GM18870 (cell line): ENCODE measurements at regions not wholly inside any gene's neighbourhood (a gene's known extent, or its start where the extent isn't known, plus 50 kb on each side); places are given as distances from the start of the nearest gene placed in this dataset.

Experiments
- ATAC-seq: cut with Tn5 transposase; IDR thresholded peaks from one replicate; pipeline ENCODE4 v1.9.1; 2021; ENCODE audit warnings: moderate library complexity; ENCODE audit not compliant: unreplicated experiment

DNA sequence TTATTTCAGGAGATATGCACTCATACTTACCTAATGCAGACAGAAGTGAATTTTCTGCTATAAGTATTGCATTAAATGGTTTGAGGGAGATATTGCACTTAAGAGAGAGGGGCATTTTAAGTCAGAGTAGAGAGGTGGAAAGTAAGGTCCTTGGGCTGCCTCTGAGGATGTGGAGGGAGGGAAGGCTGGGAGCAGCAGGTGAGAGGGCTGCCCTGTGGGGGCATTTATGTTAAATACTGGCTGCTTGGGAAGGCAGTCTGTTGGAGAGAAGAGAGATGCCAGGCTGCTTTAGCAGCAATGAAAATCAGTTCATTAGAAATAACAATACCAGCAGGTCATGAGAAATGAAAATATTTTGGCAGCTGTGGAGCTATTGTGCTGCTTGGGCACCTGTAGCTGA lies 576.2 kb upstream of the HS6ST1 start:
- ATAC-seq, result no peak

DNA sequence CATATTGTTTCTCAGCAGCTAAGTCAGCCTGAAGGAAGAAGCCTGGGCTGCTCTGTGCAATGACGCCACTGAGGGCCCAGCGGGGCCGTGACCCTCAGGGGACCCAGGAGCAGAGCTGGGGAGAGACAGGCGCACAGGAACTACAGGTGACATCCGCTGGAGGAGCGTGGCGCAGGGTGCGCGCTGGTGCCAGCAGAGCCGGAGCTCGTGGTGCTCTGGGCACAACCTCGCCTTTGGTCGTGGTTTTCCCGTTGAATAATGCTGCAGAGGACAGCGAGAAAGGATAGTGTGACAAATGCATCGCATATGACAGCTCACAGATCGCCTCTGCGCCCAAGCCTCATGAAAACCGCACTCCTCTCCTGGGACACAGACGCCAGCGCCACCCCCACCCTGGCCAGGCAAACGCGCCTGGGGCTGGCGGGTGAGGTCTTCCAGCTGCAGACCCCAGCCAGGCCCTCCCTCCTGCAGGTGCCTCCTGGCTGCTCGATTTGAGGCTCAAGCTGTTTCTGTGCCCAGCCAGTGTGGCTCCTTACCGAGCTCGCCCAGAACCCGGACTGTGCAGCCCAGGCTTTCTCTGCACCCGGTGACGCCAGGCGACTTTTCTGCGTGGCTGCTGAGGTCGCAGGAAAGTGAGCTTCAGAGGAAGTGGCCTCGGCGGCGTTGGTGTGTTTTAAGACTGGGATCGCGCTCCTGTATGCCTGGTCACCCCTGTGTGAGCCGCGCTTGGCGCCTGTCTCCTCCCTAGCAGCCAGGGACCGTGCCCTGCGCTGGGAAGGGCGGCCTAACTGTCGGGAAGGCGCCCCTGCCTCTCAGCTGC lies 583.1 kb upstream of the HS6ST1 start:
- ATAC-seq, result no peak

DNA sequence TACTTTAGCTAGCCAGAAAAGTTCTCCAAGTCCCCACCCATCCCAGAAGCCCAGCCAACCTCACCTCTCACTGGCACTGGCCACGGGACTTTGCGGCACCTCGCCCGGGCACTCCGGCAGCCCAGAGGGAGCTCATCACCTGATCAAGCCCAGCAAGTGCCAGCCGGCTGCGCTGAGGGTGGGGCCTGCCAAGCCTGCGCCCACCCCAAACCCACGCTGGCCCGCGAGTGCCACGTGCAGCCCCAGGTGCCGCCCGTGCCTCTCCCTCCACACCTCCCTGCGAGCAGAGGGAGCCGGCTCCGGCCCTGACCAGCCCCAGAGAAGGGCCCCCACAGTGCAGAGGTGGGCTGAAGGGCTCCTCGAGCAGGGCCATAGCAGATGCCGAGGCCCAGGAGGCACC lies 585.0 kb upstream of the HS6ST1 start:
- ATAC-seq, result no peak

DNA sequence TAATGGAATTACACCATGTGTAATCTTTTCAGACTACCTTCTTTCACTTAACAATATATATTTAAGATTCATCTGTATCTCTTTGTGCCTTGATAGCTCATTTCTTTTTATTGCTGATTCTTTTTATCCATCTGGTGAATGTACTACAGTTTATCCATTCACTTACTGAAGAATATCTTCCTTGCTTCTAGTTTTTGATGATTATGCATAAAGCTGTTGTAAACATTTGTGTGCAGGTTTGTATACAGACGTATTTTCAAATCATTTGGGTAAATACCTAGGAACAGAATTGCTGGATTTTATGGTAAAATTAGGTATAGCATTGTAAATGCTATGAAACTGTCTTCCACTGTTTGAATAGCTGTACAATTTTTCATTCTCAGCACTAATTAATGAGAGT lies 592.6 kb upstream of the HS6ST1 start:
- ATAC-seq, result no peak

DNA sequence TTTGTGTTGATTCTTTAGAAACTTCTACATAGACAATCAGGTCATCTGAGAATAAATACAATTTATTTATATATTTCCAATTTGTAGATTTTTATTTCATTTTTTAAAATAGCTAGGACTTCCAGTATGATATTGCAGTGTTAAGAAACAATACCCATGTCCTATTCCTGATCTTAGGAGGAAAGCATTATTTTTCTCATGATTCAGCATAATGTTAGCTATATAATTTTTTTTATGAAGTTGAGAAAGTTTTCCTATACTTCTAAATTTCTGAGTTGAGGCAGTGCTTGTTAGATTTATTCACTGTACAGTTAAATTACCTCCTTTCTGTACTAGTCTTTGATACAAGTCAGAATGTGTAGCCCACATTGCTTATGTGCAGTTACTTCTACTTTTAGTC lies 595.7 kb upstream of the HS6ST1 start:
- ATAC-seq, result no peak

DNA sequence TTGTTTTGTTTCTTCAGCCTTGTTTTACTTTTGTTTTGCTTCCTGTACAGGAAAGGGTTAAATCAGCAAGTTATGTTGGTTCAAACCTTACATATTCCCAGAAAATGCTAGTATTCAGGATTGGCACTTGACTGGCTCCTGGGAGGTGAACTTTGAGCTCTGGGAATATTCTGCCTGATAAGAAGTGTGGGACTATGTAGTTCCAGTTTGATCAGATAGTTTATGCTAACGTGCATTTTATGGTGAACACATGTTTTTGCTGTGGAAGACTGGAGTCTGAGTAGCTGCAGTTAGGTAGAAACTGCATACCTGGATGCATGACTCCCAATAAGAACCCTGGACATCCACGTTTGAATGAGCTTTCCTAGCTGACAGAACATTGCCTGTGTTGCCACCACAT lies 603.1 kb upstream of the HS6ST1 start:
- ATAC-seq, result no peak

DNA sequence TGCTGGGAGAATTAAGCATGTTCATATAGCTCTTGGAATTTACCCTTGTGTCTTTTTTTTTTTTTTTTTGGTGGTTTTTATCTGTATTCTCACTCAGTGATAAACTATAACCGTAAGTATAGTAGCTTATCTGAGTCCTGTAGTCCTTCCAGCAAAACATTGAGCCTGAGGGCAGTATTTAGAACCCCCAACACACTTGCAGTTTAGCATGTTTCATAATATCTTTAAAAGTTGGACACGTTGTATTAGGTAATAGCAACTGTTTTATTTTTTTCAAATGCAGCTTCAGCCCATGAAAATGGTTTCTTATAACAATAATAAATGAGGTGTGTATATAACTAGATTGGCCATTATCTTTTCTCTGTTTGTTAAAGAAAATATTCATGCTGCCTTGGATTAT lies 603.5 kb upstream of the HS6ST1 start:
- ATAC-seq, result no peak

DNA sequence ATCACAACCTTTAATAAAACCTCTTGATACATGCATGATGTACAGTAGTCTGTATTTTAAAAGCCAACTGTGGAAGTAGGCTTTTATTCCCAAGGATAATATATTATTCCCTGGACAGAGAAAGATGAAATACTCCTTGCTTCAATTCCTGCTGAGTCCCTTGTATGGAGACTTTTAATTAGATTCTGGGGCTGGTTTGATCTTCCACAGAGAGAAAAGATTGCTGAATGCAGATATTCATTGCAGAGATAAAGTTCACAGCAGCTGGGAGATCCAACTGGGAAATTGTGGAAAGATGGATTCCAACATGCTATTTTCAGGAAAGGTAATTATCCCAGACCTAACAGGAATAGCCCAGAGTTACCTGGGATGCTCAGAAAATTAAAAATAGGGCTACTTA lies 607.0 kb upstream of the HS6ST1 start:
- no peak for ATAC-seq

DNA sequence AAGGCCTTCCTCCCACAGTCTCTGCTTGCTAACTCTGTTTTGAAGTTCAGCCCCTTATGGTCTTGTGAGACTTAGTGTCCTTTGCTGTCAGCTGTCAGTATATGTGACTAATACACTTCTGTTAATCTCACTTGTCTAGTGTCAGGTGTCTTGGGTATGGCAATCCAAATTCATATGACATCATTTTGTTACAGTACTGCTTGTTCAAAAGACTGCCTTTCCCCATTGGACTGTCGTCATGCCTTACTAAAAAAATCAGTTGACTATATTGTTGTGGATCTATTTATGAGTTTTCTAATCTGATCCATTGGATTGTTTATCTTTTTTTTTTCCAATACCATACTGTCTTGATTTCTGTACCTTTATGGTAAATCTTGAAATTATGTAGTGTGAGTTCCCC lies 611.4 kb upstream of the HS6ST1 start:
- ATAC-seq, result no peak

DNA sequence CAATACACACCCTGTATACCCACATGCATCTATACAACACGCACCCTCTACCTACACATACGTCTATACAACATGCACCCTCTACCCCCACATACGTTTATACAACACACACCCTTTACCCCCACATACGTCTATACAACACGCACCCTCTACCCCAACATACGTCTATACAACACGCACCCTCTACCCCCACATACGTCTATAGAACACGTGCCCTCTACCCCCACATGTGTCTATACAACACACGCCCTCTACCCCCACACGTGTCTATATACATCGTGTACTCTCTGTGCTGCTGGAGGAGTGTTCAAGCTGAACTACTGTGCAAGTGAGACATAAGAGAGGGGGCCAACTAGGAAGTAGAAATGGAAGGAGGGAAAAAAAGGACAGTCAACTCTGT lies 621.7 kb upstream of the HS6ST1 start:
- ATAC-seq, result no peak

DNA sequence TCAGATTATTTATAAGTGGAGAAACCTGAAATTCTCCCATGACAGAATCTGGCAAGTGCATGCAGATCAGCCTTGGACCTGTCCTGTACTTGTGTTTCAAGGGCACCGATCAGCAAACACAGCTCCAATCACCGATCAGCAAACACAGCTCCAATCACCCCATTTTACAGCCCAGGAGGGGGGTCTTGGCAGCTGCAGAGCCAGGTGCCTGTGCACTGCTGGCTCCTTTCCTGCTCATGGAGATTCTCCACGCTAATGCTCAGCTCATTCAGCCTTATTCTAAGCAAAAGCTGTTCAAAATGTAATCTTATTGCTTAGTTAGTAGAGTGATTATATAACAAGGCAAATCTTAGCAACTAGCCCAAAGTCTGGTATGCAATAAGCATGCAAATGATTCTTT lies 623.1 kb upstream of the HS6ST1 start:
- no peak for ATAC-seq

DNA sequence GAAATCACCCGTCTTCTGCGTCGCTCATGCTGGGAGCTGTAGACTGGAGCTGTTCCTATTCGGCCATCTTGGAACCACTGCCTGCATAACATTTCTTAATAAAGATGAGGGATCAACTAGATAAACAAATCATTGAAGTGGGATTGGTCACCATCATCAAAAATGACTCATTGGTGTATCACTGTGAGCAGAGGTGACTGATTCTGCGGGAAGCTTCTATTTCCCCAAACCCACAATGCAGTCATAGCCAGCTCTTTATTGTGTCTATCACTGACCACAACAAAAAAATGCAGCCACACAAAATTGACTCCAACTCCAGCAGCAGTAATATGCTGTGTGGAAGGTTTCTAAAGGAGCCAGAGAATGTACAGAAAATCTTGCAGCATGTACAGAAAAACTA lies 630.7 kb upstream of the HS6ST1 start:
- ATAC-seq, result no peak

DNA sequence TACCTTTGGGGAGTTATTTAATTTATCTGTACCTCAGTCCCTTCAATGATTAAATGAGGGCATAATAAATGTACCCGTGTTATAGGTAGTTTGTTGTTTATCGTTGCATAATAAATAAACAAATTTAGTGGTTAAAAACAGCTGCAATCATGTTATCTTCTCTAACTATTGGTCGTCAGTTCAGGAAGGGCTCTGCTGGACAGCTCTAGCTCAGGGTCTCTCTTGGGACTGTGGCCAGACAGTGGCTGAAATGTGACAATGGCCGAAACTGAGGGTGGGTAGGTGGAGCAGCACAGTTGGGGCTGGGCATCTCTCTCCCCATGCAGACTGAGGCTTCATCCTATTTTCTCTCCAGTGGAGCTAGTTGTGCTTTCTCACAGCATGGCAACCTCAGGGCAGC lies 632.1 kb upstream of the HS6ST1 start:
- ATAC-seq, result no peak

DNA sequence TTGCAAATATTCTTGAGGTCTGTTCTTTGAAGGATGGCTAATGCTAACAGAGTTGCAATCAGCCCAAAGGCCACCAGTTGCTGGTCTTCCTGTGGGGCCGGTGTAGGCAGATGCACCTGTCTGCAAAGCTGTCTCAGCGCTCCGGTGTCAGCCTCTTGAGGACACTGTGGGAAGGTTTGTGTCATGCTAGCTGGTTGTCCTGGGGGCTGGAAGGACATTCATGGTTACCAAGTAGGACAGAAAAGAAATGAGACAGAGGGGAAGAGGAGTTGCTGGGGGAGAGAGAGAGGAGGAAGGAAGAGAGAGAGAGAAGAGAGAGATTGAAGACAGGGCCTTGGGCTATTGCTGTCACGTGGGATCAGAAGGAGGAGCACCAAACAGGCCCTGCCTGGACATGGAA lies 639.6 kb upstream of the HS6ST1 start:
- no peak for ATAC-seq

DNA sequence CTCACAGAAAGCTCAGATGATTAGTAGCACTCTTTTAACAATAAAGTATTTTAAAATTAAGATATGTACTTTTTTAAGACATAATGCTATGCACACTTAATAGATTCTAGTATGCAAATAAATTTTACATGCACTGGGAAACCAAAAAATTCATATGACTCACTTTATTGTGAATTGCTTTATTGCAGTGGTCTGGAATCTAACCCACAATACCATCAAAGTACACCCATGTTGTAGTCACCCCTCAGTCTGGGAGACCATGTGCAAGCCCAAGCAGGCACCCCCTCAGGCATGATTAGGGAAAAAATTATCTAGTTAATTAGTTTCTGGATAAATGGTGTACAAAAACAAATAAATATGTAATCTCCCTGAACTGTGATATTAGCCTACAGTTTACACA lies 649.0 kb upstream of the HS6ST1 start:
- no peak for ATAC-seq

DNA sequence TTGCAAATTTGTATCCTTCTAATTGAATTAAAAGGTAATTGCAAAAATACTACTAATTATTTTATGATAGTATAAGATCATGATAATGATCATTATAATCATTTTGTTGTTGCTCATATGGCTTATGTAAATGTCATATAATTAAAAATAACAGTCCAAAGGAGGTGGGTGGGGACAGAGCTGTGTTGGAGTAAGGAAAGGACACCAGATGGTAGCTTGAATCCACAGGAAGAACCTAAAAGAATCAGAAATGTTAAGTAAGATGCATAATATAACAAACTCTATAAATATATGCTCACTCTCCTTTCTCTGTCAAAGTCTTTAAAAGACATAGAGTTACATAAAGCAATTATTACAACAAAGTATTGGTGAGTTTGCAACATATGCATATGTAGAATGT lies 650.7 kb upstream of the HS6ST1 start:
- no peak for ATAC-seq

DNA sequence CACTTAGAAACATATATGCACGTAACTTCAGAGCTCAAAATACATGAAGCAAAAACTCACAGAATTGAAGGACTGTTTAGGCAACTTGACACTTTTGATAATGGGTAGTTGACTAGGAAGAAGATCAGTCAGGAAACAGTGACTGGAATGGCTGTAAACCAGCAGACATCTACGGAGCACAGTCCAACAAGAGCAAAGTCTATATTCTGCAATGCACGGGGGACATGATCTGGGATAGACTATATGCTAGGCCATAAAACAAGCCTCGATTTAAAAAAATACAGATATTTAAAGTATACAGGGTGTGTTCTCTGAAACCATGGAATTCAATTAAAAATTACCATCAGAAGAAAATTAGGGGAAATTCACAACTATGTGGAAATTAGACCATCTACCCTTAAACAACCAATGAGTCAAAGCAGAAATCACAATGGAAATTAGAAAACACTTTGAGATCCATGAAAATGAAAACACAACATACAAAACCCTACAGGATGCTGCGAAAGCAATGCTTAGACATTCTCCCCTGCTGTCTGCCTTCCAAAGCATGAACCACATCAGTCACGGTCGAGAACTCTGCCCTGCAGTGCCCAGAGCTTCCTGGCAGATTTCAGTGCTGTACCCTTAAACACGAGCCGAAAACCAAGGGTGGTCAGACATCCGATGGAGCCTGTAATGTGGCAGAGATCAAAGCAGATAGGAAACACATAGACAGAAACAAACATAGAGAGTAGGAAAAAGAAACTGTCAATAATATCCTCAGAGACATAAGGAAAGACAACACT lies 651.9 kb upstream of the HS6ST1 start:
- ATAC-seq, result no peak

DNA sequence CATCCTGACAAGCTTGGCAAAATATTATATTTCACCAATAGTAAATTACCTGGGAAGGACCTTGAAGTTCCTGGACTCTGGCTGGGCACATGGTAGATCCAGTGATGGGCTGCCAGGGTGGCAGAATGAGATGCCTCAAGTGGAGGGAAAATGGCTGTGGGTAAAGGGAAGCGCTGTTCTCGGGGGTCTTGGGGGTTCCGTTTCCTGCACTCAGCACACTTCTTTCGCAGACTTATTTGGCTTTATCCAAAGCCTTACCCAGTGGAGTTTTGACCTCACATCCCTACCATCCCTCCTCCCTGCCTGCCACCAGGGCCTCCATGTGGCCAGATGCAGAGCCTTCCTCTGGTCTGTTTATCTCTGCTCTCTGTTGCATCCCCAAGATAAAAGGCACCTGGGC lies 654.9 kb upstream of the HS6ST1 start:
- ATAC-seq, result no peak

DNA sequence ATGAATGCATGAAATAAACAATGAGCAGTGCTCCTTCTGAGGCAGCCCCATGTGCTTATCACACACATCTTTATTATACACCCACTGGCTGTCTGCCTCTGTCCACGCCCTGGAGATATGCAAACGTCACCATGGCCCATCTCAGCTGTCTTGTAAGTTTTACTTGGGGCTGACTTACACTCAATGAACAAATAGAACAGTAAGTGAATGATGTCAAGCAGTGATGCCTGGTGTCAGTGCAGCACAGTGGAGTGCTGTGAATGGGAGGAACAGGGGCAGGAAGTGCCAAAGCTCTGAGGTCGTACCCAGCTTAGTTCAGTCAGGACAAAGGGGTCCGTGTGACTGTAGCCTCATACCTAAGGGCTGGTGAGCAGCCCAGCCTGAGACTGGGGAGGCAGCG lies 659.5 kb upstream of the HS6ST1 start:
- no peak for ATAC-seq

DNA sequence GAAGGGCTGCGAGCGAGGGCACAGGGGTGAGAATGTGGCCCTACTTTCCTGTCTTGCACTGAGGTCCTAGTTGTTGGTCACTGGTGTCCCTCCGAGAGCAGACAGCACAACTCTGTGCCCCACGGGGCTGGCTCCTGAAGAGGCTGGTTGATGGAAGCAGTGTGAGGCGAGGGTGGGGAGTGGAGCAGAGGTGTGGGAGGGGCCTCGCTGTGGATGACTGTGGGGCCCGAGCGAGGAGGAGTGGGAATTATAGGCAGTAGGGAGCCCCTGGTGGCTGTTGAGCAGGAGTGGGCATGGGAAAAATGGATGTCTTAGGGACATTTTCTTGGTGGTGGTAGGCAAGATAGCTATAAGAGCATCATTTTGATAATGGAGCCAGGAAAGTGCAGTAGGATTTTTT lies 660.5 kb upstream of the HS6ST1 start:
- no peak for ATAC-seq

DNA sequence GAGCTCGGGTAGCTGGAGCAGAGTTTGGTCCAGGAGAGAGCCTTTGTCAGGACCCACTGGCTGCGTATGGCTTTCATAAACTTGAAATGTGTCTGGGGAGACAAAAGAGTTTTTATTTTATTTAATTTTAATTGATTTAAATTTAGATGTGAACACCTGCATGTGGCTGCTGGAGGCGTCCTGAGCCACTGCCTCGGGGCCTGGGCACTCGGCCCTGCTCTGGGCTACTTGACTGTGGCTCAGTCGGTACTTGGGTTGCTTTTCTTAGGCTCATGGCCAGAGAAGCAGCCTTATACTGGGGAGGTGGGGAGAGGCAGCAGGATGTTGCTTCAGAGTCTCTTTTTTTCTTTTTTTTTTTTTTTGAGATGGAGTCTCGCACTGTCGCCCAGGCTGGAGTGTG lies 661.8 kb upstream of the HS6ST1 start:
- no peak for ATAC-seq

DNA sequence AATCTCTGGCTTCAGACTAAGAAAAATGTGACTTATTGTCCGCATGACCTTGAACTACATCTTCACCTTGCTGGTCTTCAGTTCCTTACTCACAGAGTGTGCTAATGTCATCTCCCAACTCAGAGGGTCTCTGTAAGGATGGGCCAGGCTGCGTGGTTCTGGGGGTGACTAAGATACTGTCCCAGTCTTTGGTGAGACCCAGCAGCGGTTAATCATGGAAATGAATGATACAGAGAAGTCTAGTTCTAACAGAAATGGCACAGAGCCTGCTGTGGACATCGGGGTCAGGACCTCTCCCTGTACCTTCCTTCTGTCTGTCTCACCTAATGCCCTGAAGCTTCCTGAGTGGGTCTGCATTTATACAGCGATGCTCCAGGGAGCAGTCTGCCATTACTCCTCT lies 662.7 kb upstream of the HS6ST1 start:
- no peak for ATAC-seq

DNA sequence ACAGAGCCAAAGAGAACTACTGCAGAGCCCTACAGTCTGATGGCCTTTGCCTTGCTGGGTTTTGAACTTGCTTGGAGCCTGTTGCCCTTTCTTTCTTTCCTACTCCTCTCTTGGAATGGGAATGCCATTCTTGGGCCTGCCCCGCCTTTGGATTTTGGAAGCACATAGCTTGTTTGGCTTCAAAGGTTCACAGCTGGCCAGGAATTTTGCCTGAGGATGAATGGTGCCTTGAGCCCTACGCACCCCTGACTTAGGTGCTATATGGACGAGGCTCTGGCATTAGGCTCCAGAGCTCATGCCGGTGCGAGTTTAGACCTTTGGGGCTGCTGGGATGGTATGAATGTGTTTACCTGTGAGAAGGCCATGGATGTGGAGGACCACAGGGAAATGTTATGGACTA lies 663.3 kb upstream of the HS6ST1 start:
- no peak for ATAC-seq
